Spleen (tissue), 11 donors: ENCODE measurements at regions not wholly inside any gene's neighbourhood (a gene's known extent, or its start where the extent isn't known, plus 50 kb on each side); places are given as distances from the start of the nearest gene placed in this dataset.

Source experiments
- DNase-seq: peaks from one replicate; pipeline ENCODE4 v3.0.0-alpha.2; 2020
- H3K27ac ChIP-seq, 8 donors: fragments of 200-600 bp; sonication (generic) in 7 of 8; 1 replicate in 4 of 8; 2 replicates in 4 of 8; pipeline versions ENCODE4 v1.5.0 to v1.8.0; 2016 to 2021; ENCODE audit warnings: inconsistent platforms in 4 of 8, mild to moderate bottlenecking in 4 of 8, moderate library complexity in 1 of 8
- H3K27me3 ChIP-seq, 7 donors: fragments of 200-600 bp; sonication (generic) in 6 of 7; replicated peaks in 1 of 7; 1 replicate in 4 of 7; 2 replicates in 3 of 7; pipeline versions ENCODE4 v1.5.0 to v1.8.0; 2016 to 2021; ENCODE audit warnings: inconsistent platforms in 3 of 7, mild to moderate bottlenecking in 1 of 7
- H3K36me3 ChIP-seq, 6 donors: fragments of 200-600 bp; sonication (generic) in 5 of 6; 1 replicate in 4 of 6; 2 replicates in 2 of 6; pipeline versions ENCODE4 v1.5.0 to v1.8.0; 2016 to 2021; ENCODE audit warnings: inconsistent platforms in 2 of 6
- H3K4me1 ChIP-seq, 6 donors: fragments of 200-600 bp; sonication (generic) in 5 of 6; 1 replicate in 3 of 6; 2 replicates in 3 of 6; pipeline versions ENCODE4 v1.5.0 to v1.8.0; 2016 to 2021; ENCODE audit warnings: inconsistent platforms in 3 of 6
- H3K4me3 ChIP-seq, 8 donors: fragments of 200-600 bp; sonication (generic) in 7 of 8; 1 replicate in 4 of 8; 2 replicates in 4 of 8; pipeline versions ENCODE4 v1.5.0 to v1.8.0; 2016 to 2021; ENCODE audit warnings: inconsistent platforms in 4 of 8, mild to moderate bottlenecking in 4 of 8, moderate library complexity in 2 of 8
- H3K9me3 ChIP-seq, 8 donors: fragments of 200-600 bp; sonication (generic) in 7 of 8; 1 replicate in 4 of 8; 2 replicates in 4 of 8; pipeline versions ENCODE4 v1.5.0 to v1.8.0; 2016 to 2021; ENCODE audit warnings: inconsistent platforms in 4 of 8
- POLR2A ChIP-seq, 3 donors: fragments of 450-650 bp; IDR thresholded peaks; one replicate each; pipeline ENCODE4 v1.5.1; 2017; ENCODE audit warnings: antibody characterized with exemption in 3 of 3, mild to moderate bottlenecking in 1 of 3
- POLR2AphosphoS5 ChIP-seq, 3 donors: sonication (generic); formaldehyde crosslinking; IDR thresholded peaks; one replicate each; pipeline ENCODE4 v1.5.1; 2017; ENCODE audit warnings: antibody characterized with exemption in 3 of 3
- WGBS, 5 donors: extraction: QIAGEN DNeasy Blood & Tissue Kit in 3 of 5; methylation state at CpG; one replicate each; pipeline versions ENCODE4 v1.1.5 to v1.1.7; 2013 to 2018; 5-methylcytosine and 5-hydroxymethylcytosine counted together
- intact Hi-C: fragments of 100-400 bp; cut with DNase I; formaldehyde crosslinking; loops from one replicate; pipeline ENCODE4 v1.15.0; 2023; ENCODE audit warnings: low total_unique reads
- TF ChIP-seq, protein P1 (sequence below), 11 experiments: fragments of 200-600 bp in 7 of 11; fragments of 450-650 bp in 4 of 11; sonication (generic) in 4 of 11; IDR thresholded peaks in 8 of 11; conservative IDR thresholded peaks in 3 of 11; 1 replicate in 7 of 11; 2 replicates in 4 of 11; pipeline versions ENCODE4 v1.4.0 to v1.8.0; 2016 to 2021; ENCODE audit warnings: antibody characterized with exemption in 11 of 11, inconsistent platforms in 4 of 11, mild to moderate bottlenecking in 1 of 11
- donor health status: healthy with polysubstance abuse.
- donor health status: DM: no; HTN: no; CAD: no; lungs with moderate emphysema.
- donor health status: DM: no; HTN: no; CAD: no.
- donor health status: Bipolar disorder and iron deficiency.
- donor health status: healthy.
- donor health status: DM: no; HTN: no; CAD: no.
- donor health status: DM: yes; HTN: yes; CAD: no.

DNA sequence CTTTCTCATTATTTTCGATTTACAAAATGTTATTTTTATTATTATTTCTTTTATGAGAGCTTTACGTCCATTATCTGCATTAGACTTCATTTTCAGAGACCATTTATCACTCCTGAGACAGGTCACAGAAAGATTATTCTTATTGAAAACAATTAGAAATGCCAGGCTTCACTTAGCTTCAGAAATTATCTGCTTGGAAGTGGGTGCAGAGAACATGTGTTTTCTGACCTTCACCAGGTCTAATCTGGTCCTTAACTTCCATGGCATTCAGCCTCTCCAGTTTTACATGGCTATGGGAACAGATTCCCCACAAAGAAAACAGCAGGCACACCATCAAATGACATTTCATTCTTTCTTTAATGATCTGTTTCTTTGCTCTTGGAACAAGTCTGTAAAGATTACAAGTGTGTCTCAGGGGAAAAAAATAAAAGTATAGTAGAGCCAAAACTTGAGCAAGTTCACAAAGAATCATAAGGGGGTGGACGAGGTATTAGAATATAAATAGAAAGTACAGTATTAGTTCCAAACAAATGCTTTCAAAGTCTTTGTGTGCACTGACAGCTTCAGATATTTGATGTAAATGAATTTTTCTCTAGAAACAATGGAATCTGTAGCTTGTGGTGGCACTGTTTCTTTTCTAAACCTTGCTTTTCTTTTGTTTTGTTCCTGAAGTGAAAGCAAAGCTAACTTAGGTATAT lies 294.2 kb upstream of the MEIS2 start:
- no peak for DNase-seq
- intact Hi-C loops: no loop called here
- H3K27ac ChIP-seq: no peak overlapping the region
- no peak overlapping the region for H3K4me3 ChIP-seq
- H3K27me3 ChIP-seq: no peaks in the 10 kb centered on the region
- H3K4me1 ChIP-seq: no peaks in the 10 kb centered on the region
- 53 to 69% (median 59%) methylated on average over 3 of the region's 3 CpGs for WGBS, 5 donors
- no peaks in the 10 kb centered on the region for H3K36me3 ChIP-seq
- TF ChIP-seq POLR2A (IDR thresholded peaks at IDR 0.05) (no peak), POLR2AphosphoS5 (IDR thresholded peaks at IDR 0.05) (no peak)
- TF ChIP-seq, protein P1, sequence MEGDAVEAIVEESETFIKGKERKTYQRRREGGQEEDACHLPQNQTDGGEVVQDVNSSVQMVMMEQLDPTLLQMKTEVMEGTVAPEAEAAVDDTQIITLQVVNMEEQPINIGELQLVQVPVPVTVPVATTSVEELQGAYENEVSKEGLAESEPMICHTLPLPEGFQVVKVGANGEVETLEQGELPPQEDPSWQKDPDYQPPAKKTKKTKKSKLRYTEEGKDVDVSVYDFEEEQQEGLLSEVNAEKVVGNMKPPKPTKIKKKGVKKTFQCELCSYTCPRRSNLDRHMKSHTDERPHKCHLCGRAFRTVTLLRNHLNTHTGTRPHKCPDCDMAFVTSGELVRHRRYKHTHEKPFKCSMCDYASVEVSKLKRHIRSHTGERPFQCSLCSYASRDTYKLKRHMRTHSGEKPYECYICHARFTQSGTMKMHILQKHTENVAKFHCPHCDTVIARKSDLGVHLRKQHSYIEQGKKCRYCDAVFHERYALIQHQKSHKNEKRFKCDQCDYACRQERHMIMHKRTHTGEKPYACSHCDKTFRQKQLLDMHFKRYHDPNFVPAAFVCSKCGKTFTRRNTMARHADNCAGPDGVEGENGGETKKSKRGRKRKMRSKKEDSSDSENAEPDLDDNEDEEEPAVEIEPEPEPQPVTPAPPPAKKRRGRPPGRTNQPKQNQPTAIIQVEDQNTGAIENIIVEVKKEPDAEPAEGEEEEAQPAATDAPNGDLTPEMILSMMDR (IDR thresholded peaks at IDR 0.05 in 8 of 11, conservative IDR thresholded peaks at IDR 0.05 in 3 of 11): no peak
- peaks cover 0 to 20% (median 16%) of the 10 kb centered on the region in 8 donors for H3K9me3 ChIP-seq

DNA sequence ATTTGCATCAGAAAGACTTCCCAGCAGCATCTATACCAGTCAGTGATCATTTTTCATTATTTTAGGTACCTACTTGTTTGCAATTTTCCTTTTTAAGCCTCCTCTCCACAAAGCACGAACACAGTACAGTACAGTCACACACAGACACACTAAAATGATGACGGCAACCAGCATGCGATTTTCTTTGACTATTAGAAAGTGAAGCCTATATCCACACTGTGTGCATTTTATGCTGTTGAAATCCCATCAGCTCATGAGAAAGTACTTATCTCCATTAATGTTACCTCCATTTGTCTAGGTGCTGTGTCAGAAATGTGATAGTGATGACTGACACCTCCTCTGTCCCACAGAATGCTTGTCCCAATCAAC lies 294.7 kb upstream of the MEIS2 start:
- Histone ChIP-seq H3K9me3 (peaks cover 0 to 15% (median 11%) of the 10 kb centered on the region in 8 donors), H3K36me3 (no peaks in the 10 kb centered on the region), H3K4me1 (no peaks in the 10 kb centered on the region), H3K27me3 (no peaks in the 10 kb centered on the region), H3K27ac (no peak overlapping the region), H3K4me3 (no peak overlapping the region)
- TF ChIP-seq POLR2A (IDR thresholded peaks at IDR 0.05) (no peak), POLR2AphosphoS5 (IDR thresholded peaks at IDR 0.05) (no peak)
- TF ChIP-seq, protein P1 (IDR thresholded peaks at IDR 0.05 in 8 of 11, conservative IDR thresholded peaks at IDR 0.05 in 3 of 11): no peak
- intact Hi-C loops: no loop called here
- DNase-seq: no peak
- WGBS, 5 donors: 83 to 89% (median 84%) methylated on average over 3 of the region's 3 CpGs

DNA sequence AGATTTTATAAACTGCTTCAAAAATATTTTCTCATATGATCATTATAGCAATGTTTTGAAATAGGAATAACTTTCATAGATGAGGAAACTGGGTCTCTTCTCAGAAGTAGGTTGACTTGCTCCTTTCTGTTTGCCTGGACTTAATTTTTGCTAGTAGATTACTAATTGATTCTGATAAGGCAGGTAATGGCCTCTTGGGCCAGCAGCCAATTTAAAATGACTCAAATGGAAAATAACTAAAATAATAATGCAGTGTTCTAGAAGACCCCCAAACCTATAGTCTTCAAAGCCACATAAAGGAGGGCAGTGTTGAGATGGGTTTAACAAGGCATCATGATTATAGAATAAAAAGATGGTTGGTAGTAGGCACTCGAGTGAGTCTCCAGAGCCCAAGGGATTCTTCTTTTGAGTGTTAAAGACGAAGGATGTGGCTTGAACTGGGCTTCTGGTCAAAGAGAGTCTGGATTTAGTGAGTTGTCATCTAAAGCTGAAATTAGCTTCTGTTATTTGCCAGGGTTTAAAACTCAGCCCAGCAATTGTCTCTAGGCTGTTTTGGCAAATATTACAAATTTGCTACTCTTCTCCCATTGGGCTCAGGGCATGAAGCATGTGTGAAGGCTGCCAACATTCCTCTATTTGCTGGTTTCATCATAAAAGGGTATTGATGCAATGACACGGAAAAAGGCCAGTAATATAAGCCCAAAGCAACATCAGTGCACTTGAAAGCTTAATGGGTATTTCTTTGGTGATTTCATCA lies 297.1 kb upstream of the MEIS2 start:
- H3K9me3 ChIP-seq: peaks cover 0 to 3% (median 0%) of the 10 kb centered on the region in 8 donors
- TF ChIP-seq POLR2A (IDR thresholded peaks at IDR 0.05) (no peak), POLR2AphosphoS5 (IDR thresholded peaks at IDR 0.05) (no peak)
- TF ChIP-seq, protein P1 (IDR thresholded peaks at IDR 0.05 in 8 of 11, conservative IDR thresholded peaks at IDR 0.05 in 3 of 11): no peak

DNA sequence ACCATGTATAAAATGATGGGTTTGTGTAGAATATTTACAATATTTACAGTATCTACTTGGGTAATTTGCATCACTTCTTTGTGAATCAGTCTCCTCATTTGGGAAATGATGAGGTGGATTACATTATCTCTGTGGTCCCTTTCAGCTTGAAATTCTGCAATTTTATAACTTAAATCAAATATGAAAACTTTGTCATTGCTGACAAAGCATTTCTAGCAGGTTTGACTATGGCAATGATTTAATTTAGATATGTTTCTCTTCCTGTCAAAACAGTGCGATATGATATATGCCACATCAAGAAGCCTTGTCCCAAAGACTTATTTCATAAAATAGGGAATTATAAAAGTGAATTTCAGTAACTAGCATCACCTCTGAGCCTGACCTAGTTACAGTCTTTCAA lies 315.8 kb upstream of the MEIS2 start:
- Histone ChIP-seq H3K4me1 (no peaks in the 10 kb centered on the region), H3K27me3 (no peaks in the 10 kb centered on the region), H3K4me3 (no peak overlapping the region), H3K27ac (no peak overlapping the region), H3K9me3 (peaks cover 0 to 6% (median 0%) of the 10 kb centered on the region in 8 donors), H3K36me3 (no peaks in the 10 kb centered on the region)
- 93 to 100% (median 98%) methylated on average over 1 of the region's 1 CpG for WGBS, 5 donors
- TF ChIP-seq POLR2A (IDR thresholded peaks at IDR 0.05) (no peak), POLR2AphosphoS5 (IDR thresholded peaks at IDR 0.05) (no peak)
- TF ChIP-seq, protein P1 (IDR thresholded peaks at IDR 0.05 in 8 of 11, conservative IDR thresholded peaks at IDR 0.05 in 3 of 11): no peak
- intact Hi-C loops: no loop called here
- no peak for DNase-seq

More for the DNA sequence above, 297.1 kb upstream of the MEIS2 start:
- 60 to 82% (median 70%) methylated on average over 3 of the region's 3 CpGs for WGBS, 5 donors
- H3K27me3 ChIP-seq: no peaks in the 10 kb centered on the region
- H3K4me3 ChIP-seq: no peak overlapping the region
- DNase-seq: no peak
- no peaks in the 10 kb centered on the region for H3K4me1 ChIP-seq
- no peaks in the 10 kb centered on the region for H3K36me3 ChIP-seq
- intact Hi-C loops: no loop called here
- no peak overlapping the region for H3K27ac ChIP-seq
